GM23338 (cell line): ENCODE measurements at regions not wholly inside any gene's neighbourhood (a gene's known extent, or its start where the extent isn't known, plus 50 kb on each side); places are given as distances from the start of the nearest gene placed in this dataset.

ENCODE experiments used
- ATAC-seq: fragments of 200-7000 bp; cut with Tn5 transposase; 3 replicates; pipeline ENCODE4 v1.9.1; 2020
- DNase-seq: peaks from one replicate; pipeline ENCODE4 v3.0.0-alpha.2; 2015; ENCODE audit warnings: low spot score
- H2AFZ ChIP-seq: fragments of 200-600 bp; sonication (generic); 2 replicates; pipeline ENCODE4 v1.8.0; 2016; ENCODE audit warnings: antibody characterized with exemption, mild to moderate bottlenecking, moderate library complexity
- H3F3A ChIP-seq: fragments of 200-600 bp; sonication (generic); replicated peaks from 2 replicates; pipeline ENCODE4 v1.8.0; 2017; ENCODE audit warnings: antibody characterized with exemption, mixed run types, low read depth
- H3K27ac ChIP-seq: fragments of 200-600 bp; sonication (generic); 2 replicates; pipeline ENCODE4 v1.6.1; 2016; ENCODE audit warnings: low read depth
- H3K27me3 ChIP-seq: fragments of 200-600 bp; sonication (generic); 2 replicates; pipeline ENCODE4 v1.8.0; 2016; ENCODE audit warnings: mild to moderate bottlenecking, mixed run types, moderate library complexity; ENCODE audit not compliant: insufficient read depth
- H3K36me3 ChIP-seq: fragments of 200-600 bp; sonication (generic); 2 replicates; pipeline ENCODE4 v1.8.0; 2016; ENCODE audit warnings: mild to moderate bottlenecking; ENCODE audit not compliant: insufficient read depth
- H3K4me1 ChIP-seq: fragments of 200-600 bp; sonication (generic); 2 replicates; pipeline ENCODE4 v1.8.0; 2016; ENCODE audit warnings: mild to moderate bottlenecking, moderate library complexity; ENCODE audit not compliant: insufficient read depth
- H3K4me2 ChIP-seq: fragments of 200-600 bp; sonication (generic); 2 replicates; pipeline ENCODE4 v1.7.1; 2017; ENCODE audit warnings: mixed run types
- H3K4me3 ChIP-seq: fragments of 200-600 bp; sonication (generic); 2 replicates; pipeline ENCODE4 v1.6.1; 2016; ENCODE audit warnings: mixed run types
- H3K79me2 ChIP-seq: fragments of 200-600 bp; sonication (generic); replicated peaks from 2 replicates; pipeline ENCODE4 v1.8.0; 2017; ENCODE audit warnings: mild to moderate bottlenecking; ENCODE audit not compliant: insufficient read depth
- H3K9me2 ChIP-seq: fragments of 200-600 bp; sonication (generic); 2 replicates; pipeline ENCODE4 v1.8.0; 2017; ENCODE audit not compliant: insufficient read depth
- H4K20me1 ChIP-seq: fragments of 200-600 bp; sonication (generic); replicated peaks from 2 replicates; pipeline ENCODE4 v1.8.0; 2017; ENCODE audit warnings: mild to moderate bottlenecking; ENCODE audit not compliant: insufficient read depth
- H3K27ac Mint-ChIP-seq: 2 replicates; pipeline ENCODE4 v1.8.0; 2020; ENCODE audit warnings: inconsistent platforms, mild to moderate bottlenecking, moderate library complexity, mixed read lengths
- H3K27me3 Mint-ChIP-seq: 3 replicates; pipeline ENCODE4 v1.8.0; 2022; ENCODE audit warnings: low read depth, mild to moderate bottlenecking, moderate library complexity, mixed read lengths, inconsistent platforms; ENCODE audit not compliant: insufficient read depth, poor library complexity
- H3K36me3 Mint-ChIP-seq: 3 replicates; pipeline ENCODE4 v1.8.0; 2021; ENCODE audit warnings: low read depth, mild to moderate bottlenecking, inconsistent platforms, moderate library complexity, mixed read lengths
- H3K4me1 Mint-ChIP-seq: 3 replicates; pipeline ENCODE4 v1.8.0; 2020; ENCODE audit warnings: mild to moderate bottlenecking, inconsistent platforms, mixed read lengths
- H3K4me3 Mint-ChIP-seq: 3 replicates; pipeline ENCODE4 v1.8.0; 2021; ENCODE audit warnings: moderate library complexity, mild to moderate bottlenecking, inconsistent platforms, mixed read lengths
- H3K9me3 Mint-ChIP-seq: 3 replicates; pipeline ENCODE4 v1.8.0; 2020; ENCODE audit warnings: moderate library complexity, mild to moderate bottlenecking, inconsistent platforms, mixed read lengths
- CREB1 ChIP-seq: fragments of 250-450 bp; sonication (Bioruptor Pico); IDR thresholded peaks from 2 replicates; pipeline ENCODE4 v1.5.0; 2020; ENCODE audit warnings: low read depth, mild to moderate bottlenecking, moderate library complexity
- EZH2 ChIP-seq: fragments of 200-600 bp; sonication (generic); IDR thresholded peaks from one replicate; pipeline ENCODE4 v1.8.0; 2017; ENCODE audit warnings: antibody characterized with exemption, mild to moderate bottlenecking, low read depth; ENCODE audit not compliant: unreplicated experiment
- EZH2phosphoT487 ChIP-seq: fragments of 200-600 bp; sonication (generic); IDR thresholded peaks from one replicate; pipeline ENCODE4 v1.8.1; 2018; ENCODE audit warnings: antibody characterized with exemption; ENCODE audit not compliant: unreplicated experiment
- JUNB ChIP-seq: IDR thresholded peaks from one replicate; pipeline ENCODE4 v1.6.1; 2016; ENCODE audit warnings: antibody characterized with exemption; ENCODE audit not compliant: unreplicated experiment
- NANOG ChIP-seq: IDR thresholded peaks from 2 replicates; pipeline ENCODE4 v1.6.1; 2016; ENCODE audit warnings: antibody characterized with exemption, borderline replicate concordance
- POLR2AphosphoS5 ChIP-seq: IDR thresholded peaks from 2 replicates; pipeline ENCODE4 v1.6.1; 2016; ENCODE audit warnings: antibody characterized with exemption, low read depth
- ZNF114 ChIP-seq: fragments of 250-450 bp; sonication (Bioruptor Pico); IDR thresholded peaks from 2 replicates; pipeline ENCODE4 v1.5.0; 2020; ENCODE audit warnings: mild to moderate bottlenecking, moderate library complexity
- ZNF331 ChIP-seq: fragments of 250-450 bp; sonication (Bioruptor Pico); IDR thresholded peaks from 2 replicates; pipeline ENCODE4 v1.5.0; 2020; ENCODE audit warnings: low read depth, mild to moderate bottlenecking, moderate library complexity
- TF ChIP-seq, protein P1 (sequence below), 2 experiments: fragments of 200-600 bp in 1 of 2; sonication (generic) in 1 of 2; conservative IDR thresholded peaks; 2 replicates each; pipeline versions ENCODE4 v1.5.1 to v1.6.1; 2016 to 2017; ENCODE audit warnings: antibody characterized with exemption in 2 of 2, low read depth in 2 of 2, mild to moderate bottlenecking in 2 of 2, moderate library complexity in 1 of 2

DNA sequence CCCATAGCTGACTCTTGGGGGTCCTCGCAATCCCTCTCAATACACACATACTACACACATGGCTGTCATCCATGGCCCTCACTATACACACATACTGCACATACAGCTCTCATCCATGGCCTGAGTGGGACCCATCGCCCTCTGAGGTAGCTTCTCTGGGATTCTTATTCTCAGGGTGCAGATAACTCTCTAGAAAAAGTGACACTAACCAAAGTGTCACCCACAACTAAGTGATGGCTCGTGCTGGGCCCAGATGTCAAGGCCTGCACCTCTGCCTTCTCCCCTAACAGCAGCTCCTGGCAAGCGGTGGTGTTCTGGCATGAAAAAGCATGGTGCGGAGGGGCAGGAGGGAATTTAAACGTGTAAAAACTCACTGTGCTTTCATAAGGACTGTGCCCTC is 62.7 kb upstream of the ZPBP start (continued):
- TF ChIP-seq JUNB: no peak
- TF ChIP-seq ZNF114 (CRISPR knock-in tag): no peak
- TF ChIP-seq, protein P1, sequence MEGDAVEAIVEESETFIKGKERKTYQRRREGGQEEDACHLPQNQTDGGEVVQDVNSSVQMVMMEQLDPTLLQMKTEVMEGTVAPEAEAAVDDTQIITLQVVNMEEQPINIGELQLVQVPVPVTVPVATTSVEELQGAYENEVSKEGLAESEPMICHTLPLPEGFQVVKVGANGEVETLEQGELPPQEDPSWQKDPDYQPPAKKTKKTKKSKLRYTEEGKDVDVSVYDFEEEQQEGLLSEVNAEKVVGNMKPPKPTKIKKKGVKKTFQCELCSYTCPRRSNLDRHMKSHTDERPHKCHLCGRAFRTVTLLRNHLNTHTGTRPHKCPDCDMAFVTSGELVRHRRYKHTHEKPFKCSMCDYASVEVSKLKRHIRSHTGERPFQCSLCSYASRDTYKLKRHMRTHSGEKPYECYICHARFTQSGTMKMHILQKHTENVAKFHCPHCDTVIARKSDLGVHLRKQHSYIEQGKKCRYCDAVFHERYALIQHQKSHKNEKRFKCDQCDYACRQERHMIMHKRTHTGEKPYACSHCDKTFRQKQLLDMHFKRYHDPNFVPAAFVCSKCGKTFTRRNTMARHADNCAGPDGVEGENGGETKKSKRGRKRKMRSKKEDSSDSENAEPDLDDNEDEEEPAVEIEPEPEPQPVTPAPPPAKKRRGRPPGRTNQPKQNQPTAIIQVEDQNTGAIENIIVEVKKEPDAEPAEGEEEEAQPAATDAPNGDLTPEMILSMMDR (conservative IDR thresholded peaks at IDR 0.05; ENCODE audit: low read depth in 2 of 2): no peak
- TF ChIP-seq ZNF331 (CRISPR knock-in tag): no peak
- no peak for TF ChIP-seq EZH2
- TF ChIP-seq EZH2phosphoT487: no peak
- TF ChIP-seq NANOG: no peak
- TF ChIP-seq CREB1: no peak

DNA sequence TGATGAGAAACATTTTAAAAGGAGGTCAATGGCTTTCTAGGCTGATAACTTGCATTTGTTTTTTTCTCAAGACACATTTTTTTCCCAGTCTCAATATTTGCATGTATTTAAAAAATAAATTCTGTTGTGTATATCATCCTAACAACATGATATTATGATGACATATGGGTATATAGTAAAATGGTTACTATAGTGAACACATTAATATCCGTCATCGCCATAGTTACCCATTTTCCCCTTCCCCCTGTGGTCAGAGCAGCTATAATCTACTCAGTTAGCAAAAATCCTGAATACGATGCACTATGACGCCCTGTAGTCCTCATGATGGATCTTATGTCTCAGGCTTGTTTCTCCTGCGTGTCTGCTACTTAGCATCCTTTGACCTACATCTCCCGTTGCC is 60.9 kb upstream of the ZPBP start:
- H3K4me3 Mint-ChIP-seq: no peak overlapping the region
- Histone ChIP-seq H3K9me2 (no peaks in the 10 kb centered on the region), H3K27ac (no peak overlapping the region), H3K4me2 (no peak overlapping the region), H3F3A (no peaks in the 10 kb centered on the region), H3K36me3 (no peaks in the 10 kb centered on the region), H3K79me2 (no peaks in the 10 kb centered on the region), H2AFZ (no peak overlapping the region), H3K4me1 (no peaks in the 10 kb centered on the region), H3K27me3 (no peaks in the 10 kb centered on the region), H4K20me1 (no peaks in the 10 kb centered on the region), H3K4me3 (no peak overlapping the region)
- TF ChIP-seq, protein P1 (conservative IDR thresholded peaks at IDR 0.05; ENCODE audit: low read depth in 2 of 2): no peak
- TF ChIP-seq NANOG (no peak), ZNF331 (CRISPR knock-in tag) (no peak), JUNB (no peak)
- no peaks in the 10 kb centered on the region; the same call in 2 of the 3 replicates for H3K9me3 Mint-ChIP-seq
- no peaks in the 10 kb centered on the region for H3K4me1 Mint-ChIP-seq
- no peak for ATAC-seq
- no peaks in the 10 kb centered on the region for H3K27me3 Mint-ChIP-seq
- H3K27ac Mint-ChIP-seq: no peak overlapping the region
- no peaks in the 10 kb centered on the region for H3K36me3 Mint-ChIP-seq
- no peak for DNase-seq

DNA sequence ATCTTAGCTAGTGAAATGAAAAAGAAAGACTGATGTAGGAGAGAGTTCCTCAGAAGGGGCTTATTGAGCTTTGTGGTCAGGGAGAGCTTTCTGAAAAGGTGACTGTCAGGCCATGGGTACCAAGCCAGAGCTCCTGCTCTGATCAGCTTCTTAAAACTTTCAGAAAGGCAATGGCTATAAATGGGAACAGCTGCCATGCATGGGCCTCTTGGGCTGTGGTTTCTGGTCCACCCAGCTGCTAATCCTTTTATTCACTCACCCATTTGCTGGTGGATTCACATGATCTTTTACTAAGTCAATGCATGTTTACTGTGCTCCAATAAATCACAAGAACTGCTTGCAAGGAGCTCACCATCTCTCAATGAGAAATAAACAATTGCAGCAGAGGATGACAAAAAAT is 60.1 kb upstream of the ZPBP start:
- no peaks in the 10 kb centered on the region for H3K27me3 ChIP-seq
- Mint-ChIP-seq H3K36me3 (no peaks in the 10 kb centered on the region), H3K4me1 (no peaks in the 10 kb centered on the region), H3K27ac (no peak overlapping the region), H3K4me3 (no peak overlapping the region), H3K27me3 (no peaks in the 10 kb centered on the region), H3K9me3 (no peaks in the 10 kb centered on the region)
- no peak overlapping the region for H3K27ac ChIP-seq
- TF ChIP-seq POLR2AphosphoS5 (no peak), EZH2 (no peak), NANOG (no peak), CREB1 (no peak), JUNB (no peak), ZNF331 (CRISPR knock-in tag) (no peak)
- DNase-seq: no peak
- H3K79me2 ChIP-seq: no peaks in the 10 kb centered on the region
- H3K9me2 ChIP-seq: no peaks in the 10 kb centered on the region
- H3K4me1 ChIP-seq: no peaks in the 10 kb centered on the region
- H3K36me3 ChIP-seq: no peaks in the 10 kb centered on the region
- H3F3A ChIP-seq: no peaks in the 10 kb centered on the region
- no peaks in the 10 kb centered on the region for H4K20me1 ChIP-seq
- H3K4me2 ChIP-seq: no peak overlapping the region
- ATAC-seq: no peak
- H3K4me3 ChIP-seq: no peak overlapping the region
- H2AFZ ChIP-seq: no peak overlapping the region
